Neuronal stem cell (in vitro differentiated cells): ENCODE measurements at regions not wholly inside any gene's neighbourhood (a gene's known extent, or its start where the extent isn't known, plus 50 kb on each side); places are given as distances from the start of the nearest gene placed in this dataset.

Source experiments
- DNase-seq: peaks from one replicate; pipeline ENCODE4 v3.0.0-alpha.2; 2013; ENCODE audit warnings: low spot score
- H2AFZ ChIP-seq: one replicate; pipeline ENCODE4 v1.6.1; 2013; ENCODE audit warnings: mild to moderate bottlenecking, low read length, inconsistent platforms
- H2AK5ac ChIP-seq: 2 replicates; pipeline ENCODE4 v1.6.1; 2013; ENCODE audit warnings: low read depth, mild to moderate bottlenecking, inconsistent platforms, low read length, moderate library complexity, mixed read lengths
- H2BK120ac ChIP-seq: 2 replicates; pipeline ENCODE4 v1.6.1; 2013; ENCODE audit warnings: low read depth, mild to moderate bottlenecking, inconsistent platforms, low read length, moderate library complexity, mixed read lengths
- H2BK12ac ChIP-seq: one replicate; pipeline ENCODE4 v1.6.1; 2013; ENCODE audit warnings: low read length, inconsistent platforms
- H2BK15ac ChIP-seq: 2 replicates; pipeline ENCODE4 v1.6.1; 2013; ENCODE audit warnings: mild to moderate bottlenecking, low read length, inconsistent platforms, mixed read lengths
- H2BK5ac ChIP-seq: one replicate; pipeline ENCODE4 v1.6.1; 2013; ENCODE audit warnings: inconsistent platforms, mild to moderate bottlenecking, low read length, moderate library complexity
- H3K14ac ChIP-seq: one replicate; pipeline ENCODE4 v1.6.1; 2013; ENCODE audit warnings: low read length, inconsistent platforms
- H3K18ac ChIP-seq: 2 replicates; pipeline ENCODE4 v1.6.1; 2013; ENCODE audit warnings: low read length, inconsistent platforms
- H3K23ac ChIP-seq: 2 replicates; pipeline ENCODE4 v1.6.1; 2013; ENCODE audit warnings: low read depth, mild to moderate bottlenecking, mixed read lengths, low read length, inconsistent platforms; ENCODE audit not compliant: poor library complexity
- H3K27ac ChIP-seq: replicated peaks from 3 replicates; pipeline ENCODE4 v1.5.1; 2013; ENCODE audit warnings: low read length, inconsistent platforms
- H3K27me3 ChIP-seq, 3 experiments: 2 replicates each; pipeline ENCODE4 v1.6.1; 2013; ENCODE audit warnings: low read length in 3 of 3, mild to moderate bottlenecking in 2 of 3, inconsistent platforms in 1 of 3, low read depth in 1 of 3, mixed read lengths in 1 of 3, moderate library complexity in 1 of 3; ENCODE audit not compliant: control insufficient read depth in 3 of 3, insufficient read depth in 3 of 3
- H3K36me3 ChIP-seq, 2 donors: replicated peaks in 1 of 2; 2 replicates each; pipeline ENCODE4 v1.6.1; 2013; ENCODE audit warnings: low read length in 2 of 2; ENCODE audit not compliant: control insufficient read depth in 2 of 2, insufficient read depth in 2 of 2
- H3K4ac ChIP-seq: 2 replicates; pipeline ENCODE4 v1.6.1; 2013; ENCODE audit warnings: inconsistent platforms, mild to moderate bottlenecking, low read length, moderate library complexity
- H3K4me1 ChIP-seq, 2 donors: 1 replicate in 1 of 2; 2 replicates in 1 of 2; pipeline ENCODE4 v1.6.1; 2013; ENCODE audit warnings: low read length in 2 of 2, low read depth in 1 of 2; ENCODE audit not compliant: control insufficient read depth in 2 of 2, insufficient read depth in 1 of 2
- H3K4me2 ChIP-seq: one replicate; pipeline ENCODE4 v1.6.1; 2013; ENCODE audit warnings: mild to moderate bottlenecking, low read length, inconsistent platforms; ENCODE audit not compliant: insufficient read depth, poor library complexity, severe bottlenecking
- H3K4me3 ChIP-seq, 2 donors: 2 replicates each; pipeline ENCODE4 v1.5.1; 2013; ENCODE audit warnings: low read length in 2 of 2, mild to moderate bottlenecking in 2 of 2, inconsistent platforms in 1 of 2, moderate library complexity in 1 of 2
- H3K79me1 ChIP-seq: one replicate; pipeline ENCODE4 v1.6.1; 2013; ENCODE audit warnings: low read depth, mild to moderate bottlenecking, inconsistent platforms, low read length, moderate library complexity
- H3K9ac ChIP-seq: one replicate; pipeline ENCODE4 v1.6.1; 2013; ENCODE audit warnings: mild to moderate bottlenecking, low read depth, low read length, inconsistent platforms; ENCODE audit not compliant: poor library complexity
- H3K9me3 ChIP-seq, 2 donors: replicated peaks in 1 of 2; 2 replicates each; pipeline versions ENCODE3 to v1.6.1; 2013; ENCODE audit warnings: low read length in 2 of 2, mild to moderate bottlenecking in 2 of 2, inconsistent platforms in 1 of 2, low read depth in 1 of 2, mixed read lengths in 1 of 2, moderate library complexity in 1 of 2; ENCODE audit not compliant: control insufficient read depth in 2 of 2, insufficient read depth in 1 of 2
- H4K8ac ChIP-seq: one replicate; pipeline ENCODE4 v1.6.1; 2013; ENCODE audit warnings: low read depth, mild to moderate bottlenecking, inconsistent platforms, low read length, moderate library complexity
- H4K91ac ChIP-seq: one replicate; pipeline ENCODE4 v1.6.1; 2013; ENCODE audit warnings: low read length, low read depth, mild to moderate bottlenecking, inconsistent platforms; ENCODE audit not compliant: poor library complexity
- WGBS, 2 donors: extraction: QIAGEN DNeasy Blood & Tissue Kit; methylation state at CpG; one replicate each; pipeline ENCODE4 v1.1.7; 2013; ENCODE audit warnings: missing lambda C conversion rate in 2 of 2, mixed read lengths in 1 of 2; ENCODE audit not compliant: insufficient read length in 2 of 2, insufficient replicate concordance in 1 of 2; ENCODE audit errors: extremely low coverage in 2 of 2; 5-methylcytosine and 5-hydroxymethylcytosine counted together

DNA sequence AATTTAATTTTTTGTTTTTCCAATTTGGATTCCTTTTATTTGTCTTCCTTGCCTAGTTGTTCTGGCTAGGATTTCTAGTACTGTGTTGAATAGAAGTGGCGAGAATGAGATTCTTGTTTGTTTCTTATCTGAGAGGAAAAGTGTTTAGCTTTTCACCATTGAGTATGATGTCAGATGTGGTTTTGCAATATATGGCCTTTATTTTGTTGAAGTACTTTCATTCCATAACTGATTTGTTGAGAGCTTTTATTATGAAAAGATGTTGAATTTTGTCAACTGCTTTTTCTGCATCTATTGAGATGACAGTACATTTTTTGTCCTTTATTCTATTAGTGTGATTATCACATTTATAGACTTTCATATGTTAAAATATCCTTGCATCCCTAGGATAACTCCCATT, 462.0 kb downstream of the CCDC91 start:
- Histone ChIP-seq H4K91ac (no peak overlapping the region), H3K4me3 (no peak overlapping the region), H3K79me1 (no peaks in the 10 kb centered on the region), H2BK5ac (no peak overlapping the region), H2AK5ac (no peak overlapping the region), H3K14ac (no peak overlapping the region), H3K18ac (no peak overlapping the region), H3K9me3 (no peaks in the 10 kb centered on the region), H3K4ac (no peak overlapping the region), H3K4me2 (no peak overlapping the region), H3K23ac (no peak overlapping the region), H3K27me3 (no peaks in the 10 kb centered on the region), H3K9ac (no peak overlapping the region), H2AFZ (no peak overlapping the region), H2BK12ac (no peak overlapping the region), H4K8ac (no peak overlapping the region), H3K4me1 (no peaks in the 10 kb centered on the region), H3K27ac (no peak overlapping the region), H2BK120ac (no peak overlapping the region), H2BK15ac (no peak overlapping the region), H3K36me3 (no peaks in the 10 kb centered on the region)
- WGBS, 2 donors: no CpG with 5 or more reads among the region's 1 CpG
- no peak for DNase-seq

DNA sequence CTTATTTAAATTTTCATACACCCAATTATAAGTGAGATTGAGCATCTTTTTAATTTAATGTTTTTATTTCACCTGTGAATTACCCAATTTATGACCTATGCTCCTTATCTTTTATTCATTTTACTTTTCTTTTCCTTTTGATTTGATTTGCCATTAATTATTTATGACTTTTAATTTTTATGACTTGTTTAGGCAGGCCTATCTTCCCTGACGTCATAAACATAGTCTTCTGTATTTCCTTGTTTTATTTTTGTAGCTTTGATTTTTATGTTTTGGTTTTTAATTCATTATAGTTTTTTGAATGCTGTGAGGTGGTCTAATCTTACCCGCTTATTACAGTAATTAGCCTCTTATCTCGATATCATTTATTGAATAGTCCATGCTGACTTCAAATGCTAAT, 467.1 kb upstream of the FAR2 start:
- no peak overlapping the region for H2AFZ ChIP-seq
- no peak overlapping the region for H3K4me3 ChIP-seq
- no peaks in the 10 kb centered on the region for H3K9me3 ChIP-seq
- no peak overlapping the region for H3K4ac ChIP-seq
- no peak overlapping the region for H3K9ac ChIP-seq
- H3K36me3 ChIP-seq: no peaks in the 10 kb centered on the region
- no peaks in the 10 kb centered on the region for H3K27me3 ChIP-seq
- H3K27ac ChIP-seq: no peak overlapping the region
- no peaks in the 10 kb centered on the region for H3K79me1 ChIP-seq
- no peak for DNase-seq
- no peak overlapping the region for H2AK5ac ChIP-seq
- no peak overlapping the region for H2BK120ac ChIP-seq
- H2BK12ac ChIP-seq: no peak overlapping the region
- no peak overlapping the region for H4K91ac ChIP-seq
- no peak overlapping the region for H2BK15ac ChIP-seq
- H3K14ac ChIP-seq: no peak overlapping the region
- no peak overlapping the region for H3K4me2 ChIP-seq
- no peak overlapping the region for H4K8ac ChIP-seq
- H3K23ac ChIP-seq: no peak overlapping the region
- H3K4me1 ChIP-seq: no peaks in the 10 kb centered on the region
- H3K18ac ChIP-seq: no peak overlapping the region
- H2BK5ac ChIP-seq: no peak overlapping the region
- WGBS, 2 donors: no CpG with 5 or more reads among the region's 3 CpGs

GRCh38 chr12:28683366-28683765, 465.7 kb upstream of the FAR2 start:
- H3K4ac ChIP-seq: no peak overlapping the region
- H3K79me1 ChIP-seq: no peaks in the 10 kb centered on the region
- no peak overlapping the region for H3K14ac ChIP-seq
- H2BK15ac ChIP-seq: no peak overlapping the region
- H2AFZ ChIP-seq: no peak overlapping the region
- no peak overlapping the region for H2BK120ac ChIP-seq
- no peak overlapping the region for H4K91ac ChIP-seq
- no peak overlapping the region for H3K23ac ChIP-seq
- H3K27ac ChIP-seq: no peak overlapping the region
- no peaks in the 10 kb centered on the region for H3K36me3 ChIP-seq
- H2BK5ac ChIP-seq: no peak overlapping the region
- no CpG with 5 or more reads among the region's 4 CpGs for WGBS, 2 donors
- H2AK5ac ChIP-seq: no peak overlapping the region
- H3K4me1 ChIP-seq: no peaks in the 10 kb centered on the region
- H3K9ac ChIP-seq: no peak overlapping the region
- no peaks in the 10 kb centered on the region for H3K27me3 ChIP-seq
- no peaks in the 10 kb centered on the region for H3K9me3 ChIP-seq
- H3K4me3 ChIP-seq: no peak overlapping the region
- no peak for DNase-seq
- H4K8ac ChIP-seq: no peak overlapping the region
- no peak overlapping the region for H2BK12ac ChIP-seq
- H3K18ac ChIP-seq: no peak overlapping the region
- H3K4me2 ChIP-seq: no peak overlapping the region

- Histone ChIP-seq H2BK15ac (no peak overlapping the region), H3K14ac (no peak overlapping the region), H4K91ac (no peak overlapping the region), H3K4me2 (no peak overlapping the region), H2AFZ (no peak overlapping the region), H3K79me1 (no peaks in the 10 kb centered on the region), H3K4ac (no peak overlapping the region), H2BK12ac (no peak overlapping the region), H2BK5ac (no peak overlapping the region), H3K4me1 (no peaks in the 10 kb centered on the region), H3K27me3 (no peaks in the 10 kb centered on the region), H4K8ac (no peak overlapping the region), H2AK5ac (no peak overlapping the region), H3K36me3 (no peaks in the 10 kb centered on the region), H3K23ac (no peak overlapping the region), H3K27ac (no peak overlapping the region), H2BK120ac (no peak overlapping the region), H3K9me3 (no peaks in the 10 kb centered on the region), H3K9ac (no peak overlapping the region), H3K18ac (no peak overlapping the region), H3K4me3 (no peak overlapping the region)
- WGBS, 2 donors: no CpG with 5 or more reads among the region's 4 CpGs
- DNase-seq: no peak
These were observed 459.5 kb upstream of the FAR2 start for GRCh38 chr12:28689398-28690175.
